ENCODE measurements at regions not wholly inside any gene's neighbourhood (a gene's known extent, or its start where the extent isn't known, plus 50 kb on each side); places are given as distances from the start of the nearest gene placed in this dataset.

GRCh38 chr2:225739328-225739727 lies 339.8 kb downstream of the NYAP2 start:
- in situ Hi-C loops (cut with MboI; ENCODE audit: low sequenced_read_pairs), result no loop called here

GRCh38 chr2:225738735-225739134 lies 339.2 kb downstream of the NYAP2 start:
- in situ Hi-C loops (cut with MboI; ENCODE audit: low sequenced_read_pairs), result no loop called here

- in situ Hi-C loops (cut with MboI; ENCODE audit: low sequenced_read_pairs), result no loop called here
Observed at GRCh38 chr2:225737556-225737955, 338.0 kb downstream of the NYAP2 start.

GRCh38 chr2:225735844-225736243 lies 336.3 kb downstream of the NYAP2 start:
- in situ Hi-C loops (cut with MboI; ENCODE audit: low sequenced_read_pairs), result no loop called here

GRCh38 chr2:225725726-225726125 lies 326.2 kb downstream of the NYAP2 start:
- in situ Hi-C loops (cut with MboI; ENCODE audit: low sequenced_read_pairs), result no loop called here
